OCI-LY1 (cell line): ENCODE measurements at regions not wholly inside any gene's neighbourhood (a gene's known extent, or its start where the extent isn't known, plus 50 kb on each side); places are given as distances from the start of the nearest gene placed in this dataset.
"Not testable (repeated sequence)": the region's sequence is repeated elsewhere in the genome, so short reads cannot be mapped to it uniquely, and the experiment has no call there.

Source experiments
- H2AFZ ChIP-seq: fragments of 200-600 bp; sonication (generic), shearing (Covaris generic); 2 replicates; pipeline ENCODE4 v1.6.0; 2014; ENCODE audit warnings: antibody characterized with exemption, mild to moderate bottlenecking, low read length
- H3F3A ChIP-seq: fragments of 200-600 bp; sonication (generic), shearing (Covaris generic); 2 replicates; pipeline ENCODE4 v1.6.0; 2014; ENCODE audit warnings: mild to moderate bottlenecking, antibody characterized with exemption, low read length, moderate library complexity; ENCODE audit not compliant: insufficient read depth
- H3K27ac ChIP-seq: fragments of 200-600 bp; sonication (generic); 2 replicates; pipeline ENCODE4 v1.5.1; 2014; ENCODE audit warnings: low read length, mixed run types, mild to moderate bottlenecking, low read depth; ENCODE audit not compliant: poor library complexity, severe bottlenecking
- H3K27me3 ChIP-seq: fragments of 200-600 bp; sonication (generic); 2 replicates; pipeline ENCODE4 v1.6.0; 2014; ENCODE audit warnings: antibody characterized with exemption, mild to moderate bottlenecking, low read length, moderate library complexity; ENCODE audit not compliant: insufficient read depth
- H3K36me3 ChIP-seq: fragments of 200-600 bp; sonication (generic); 2 replicates; pipeline ENCODE4 v1.6.1; 2014; ENCODE audit warnings: mild to moderate bottlenecking, antibody characterized with exemption, low read length, moderate library complexity, mixed read lengths; ENCODE audit not compliant: insufficient read depth
- H3K4me1 ChIP-seq: fragments of 200-600 bp; sonication (generic); 2 replicates; pipeline ENCODE4 v1.5.1; 2014; ENCODE audit warnings: mild to moderate bottlenecking, low read length, moderate library complexity; ENCODE audit not compliant: insufficient read depth, severe bottlenecking
- H3K4me2 ChIP-seq: fragments of 200-600 bp; sonication (generic), shearing (Covaris generic); 2 replicates; pipeline ENCODE4 v1.6.1; 2014; ENCODE audit warnings: low read length
- H3K4me3 ChIP-seq: fragments of 200-600 bp; sonication (generic); 2 replicates; pipeline ENCODE4 v1.5.1; 2014; ENCODE audit warnings: low read length, low read depth, mild to moderate bottlenecking, mixed read lengths; ENCODE audit not compliant: poor library complexity, severe bottlenecking
- H3K79me2 ChIP-seq: fragments of 200-600 bp; shearing (Covaris generic); 2 replicates; pipeline ENCODE4 v1.6.1; 2016; ENCODE audit warnings: mixed run types, low read length, mixed read lengths; ENCODE audit not compliant: insufficient read depth
- H3K9ac ChIP-seq: fragments of 200-600 bp; sonication (generic), shearing (Covaris generic); 2 replicates; pipeline ENCODE4 v1.6.1; 2014; ENCODE audit warnings: mild to moderate bottlenecking, low read length, mixed read lengths
- H3K9me2 ChIP-seq: fragments of 200-600 bp; sonication (generic), shearing (Covaris generic); 2 replicates; pipeline ENCODE4 v1.6.1; 2014; ENCODE audit warnings: low read depth, mild to moderate bottlenecking, low read length, mixed read lengths
- H3K9me3 ChIP-seq: fragments of 200-600 bp; shearing (Covaris generic); 2 replicates; pipeline ENCODE4 v1.6.1; 2014; ENCODE audit warnings: low read length, mixed read lengths
- H4K20me1 ChIP-seq: fragments of 200-600 bp; sonication (generic), shearing (Covaris generic); 2 replicates; pipeline ENCODE4 v1.6.0; 2016; ENCODE audit warnings: mild to moderate bottlenecking, low read length; ENCODE audit not compliant: insufficient read depth
- CTCF ChIP-seq: fragments of 200-600 bp; sonication (generic), shearing (Covaris generic); IDR thresholded peaks from 2 replicates; pipeline ENCODE4 v1.5.1; 2017; ENCODE audit warnings: mild to moderate bottlenecking, antibody characterized with exemption, low read length, moderate library complexity, mixed read lengths
- EZH2 ChIP-seq: fragments of 200-600 bp; sonication (generic), shearing (Covaris generic); IDR thresholded peaks from 2 replicates; pipeline ENCODE4 v1.8.0; 2017; ENCODE audit warnings: borderline replicate concordance, mixed run types, mild to moderate bottlenecking, antibody characterized with exemption, low read length, moderate library complexity, mixed read lengths

DNA sequence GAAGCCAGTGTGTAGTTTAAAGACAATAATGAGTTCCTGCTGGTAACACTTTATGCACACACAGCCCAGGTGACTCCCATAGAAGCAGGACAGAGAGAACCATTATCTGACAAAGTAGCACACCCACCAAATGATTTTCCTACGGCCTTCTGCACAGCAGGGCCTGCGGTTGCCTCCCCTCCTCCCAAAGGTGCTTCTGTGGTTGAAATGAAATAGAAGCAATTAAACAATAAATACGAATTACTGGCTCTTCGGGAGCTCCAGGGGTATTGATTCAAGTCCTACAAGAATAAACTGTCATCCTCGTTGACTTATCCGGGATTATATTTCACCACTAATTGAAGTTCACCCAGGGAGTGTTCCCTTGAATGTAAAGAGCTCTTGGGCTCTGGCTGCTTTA lies 172.1 kb downstream of the ACTR3B start:
- Histone ChIP-seq H4K20me1 (no peaks in the 10 kb centered on the region), H3K4me3 (no peak overlapping the region), H3K27ac (no peak overlapping the region), H3K9me2 (no peaks in the 10 kb centered on the region), H3K36me3 (no peaks in the 10 kb centered on the region), H2AFZ (no peak overlapping the region), H3K9me3 (no peaks in the 10 kb centered on the region), H3K27me3 (no peaks in the 10 kb centered on the region; the same call in 1 of the 2 replicates), H3F3A (no peaks in the 10 kb centered on the region), H3K79me2 (no peaks in the 10 kb centered on the region), H3K4me1 (no peaks in the 10 kb centered on the region), H3K4me2 (no peak overlapping the region), H3K9ac (no peak overlapping the region)
- TF ChIP-seq EZH2 (no peak), CTCF (no peak)

DNA sequence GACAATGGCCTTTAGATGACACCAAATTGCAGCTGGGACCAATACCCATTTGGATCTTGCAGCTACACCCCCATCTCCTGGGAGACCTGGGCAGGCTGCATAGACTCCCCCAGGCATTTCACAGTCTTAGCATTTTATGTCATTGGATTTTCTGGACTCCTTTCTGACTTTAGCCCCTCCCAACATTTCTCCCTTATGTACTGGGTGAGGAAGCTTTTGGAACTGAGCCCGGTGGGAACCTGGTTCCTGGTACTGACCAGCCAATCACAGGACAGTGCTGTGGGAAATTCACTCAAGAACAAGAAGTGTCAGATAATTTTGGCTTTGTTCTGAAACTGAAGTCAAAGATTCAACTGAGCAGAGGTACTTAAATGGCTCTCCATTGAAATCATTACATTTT lies 177.7 kb downstream of the ACTR3B start:
- Histone ChIP-seq H3K4me1 (no peaks in the 10 kb centered on the region), H3K9ac (no peak overlapping the region), H3K79me2 (no peaks in the 10 kb centered on the region), H3K9me3 (no peaks in the 10 kb centered on the region), H3K9me2 (no peaks in the 10 kb centered on the region), H4K20me1 (no peaks in the 10 kb centered on the region), H3K4me2 (no peak overlapping the region), H3F3A (no peaks in the 10 kb centered on the region), H3K27ac (no peak overlapping the region), H3K36me3 (no peaks in the 10 kb centered on the region), H2AFZ (no peak overlapping the region), H3K4me3 (no peak overlapping the region), H3K27me3 (peaks cover 5% of the 10 kb centered on the region; the same call in 1 of the 2 replicates)
- TF ChIP-seq EZH2 (no peak), CTCF (no peak)

DNA sequence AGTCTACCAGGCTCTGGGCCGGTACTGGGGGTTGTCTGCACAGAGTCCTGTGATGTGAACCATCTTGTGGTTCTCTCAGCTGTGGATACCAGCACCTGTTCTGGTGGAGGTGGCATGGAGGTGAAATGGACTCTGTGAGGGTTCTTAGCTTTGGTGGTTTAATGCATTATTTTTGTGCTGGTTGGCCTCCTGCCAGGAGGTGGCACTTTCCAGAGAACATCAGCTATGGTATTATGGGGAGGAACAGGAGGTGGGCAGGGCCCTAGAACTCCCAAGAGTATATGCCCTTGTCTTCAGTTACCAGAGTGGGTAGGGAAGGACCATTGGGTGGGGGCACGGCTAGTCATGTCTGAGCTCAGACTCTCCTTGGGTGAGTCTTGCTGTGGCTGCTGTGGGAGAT lies 187.1 kb downstream of the ACTR3B start:
- not testable (repeated sequence) for H3K4me3 ChIP-seq, H2AFZ ChIP-seq, H3K79me2 ChIP-seq, H3K27me3 ChIP-seq, H4K20me1 ChIP-seq, H3K4me1 ChIP-seq, H3K9me3 ChIP-seq, H3F3A ChIP-seq, H3K9me2 ChIP-seq, H3K4me2 ChIP-seq, H3K27ac ChIP-seq, H3K36me3 ChIP-seq, H3K9ac ChIP-seq

GRCh38 chr7:152947686-152948085 lies 188.1 kb downstream of the ACTR3B start:
- H3K9me3 ChIP-seq, result no peaks in the 10 kb centered on the region
- H3K9me2 ChIP-seq, result no peaks in the 10 kb centered on the region
- no peaks in the 10 kb centered on the region for H3K4me1 ChIP-seq
- H3K27ac ChIP-seq, result no peak overlapping the region
- H3K9ac ChIP-seq, result no peak overlapping the region
- H3K36me3 ChIP-seq, result no peaks in the 10 kb centered on the region
- no peaks in the 10 kb centered on the region for H3F3A ChIP-seq
- no peaks in the 10 kb centered on the region for H4K20me1 ChIP-seq
- H3K4me3 ChIP-seq, result no peak overlapping the region
- no peak overlapping the region for H3K4me2 ChIP-seq
- no peaks in the 10 kb centered on the region for H3K79me2 ChIP-seq
- no peak overlapping the region for H2AFZ ChIP-seq
- H3K27me3 ChIP-seq, result no peaks in the 10 kb centered on the region
- no peak for TF ChIP-seq CTCF
- no peak for TF ChIP-seq EZH2
